ENCODE measurements at regions not wholly inside any gene's neighbourhood (a gene's known extent, or its start where the extent isn't known, plus 50 kb on each side); places are given as distances from the start of the nearest gene placed in this dataset.
A peak's percentile ranks its signal among the peaks of the same experiment; 100 is the strongest.
"Not testable (repeated sequence)": the region's sequence is repeated elsewhere in the genome, so short reads cannot be mapped to it uniquely, and the experiment has no call there.

GRCh38 chr20:40634891-40635290, 54.1 kb downstream of the MAFB start:
- no peaks in the 10 kb centered on the region for H3K36me3 ChIP-seq (ENCODE audit: control insufficient read depth in 1 of 2, insufficient read depth in 2 of 2, low read length in 1 of 2)
- H3K27me3 ChIP-seq (ENCODE audit: control insufficient read depth in 1 of 2, insufficient read depth in 2 of 2, low read length in 1 of 2): no peaks in the 10 kb centered on the region
- no peaks in the 10 kb centered on the region for H3K9me3 ChIP-seq (ENCODE audit: control insufficient read depth, low read length)
- DNase-seq (no peak), ATAC-seq (ENCODE audit: low FRiP score) (no peak)
- no peaks in the 10 kb centered on the region for H3K4me1 ChIP-seq (ENCODE audit: control insufficient read depth in 1 of 2, insufficient read depth in 2 of 2, low read length in 2 of 2)
- H3K4me3 ChIP-seq (ENCODE audit: low read length in 2 of 2): no peak overlapping the region
- H3K27ac ChIP-seq (ENCODE audit: low read depth in 1 of 2, low read length in 2 of 2): no peak overlapping the region
- intact Hi-C loops (cut with DNase I): loop anchor here in 1 of 2 donors (5.0 kb wide), 2 partner anchors 52 to 73 kb away; partner anchors contain the start of gene MAFB
- WGBS, 2 donors: 76 to 78% methylated on average over 3 of the region's 3 CpGs

GRCh38 chr20:40633123-40633850, 55.7 kb downstream of the MAFB start:
- intact Hi-C loops (cut with DNase I): loop anchor here in 1 of 2 donors (5.0 kb wide), 2 partner anchors 54 to 71 kb away; partner anchors contain the start of gene MAFB
- Histone ChIP-seq H3K4me3 (ENCODE audit: low read length in 2 of 2) (no peak overlapping the region), H3K36me3 (ENCODE audit: control insufficient read depth in 1 of 2, insufficient read depth in 2 of 2, low read length in 1 of 2) (no peaks in the 10 kb centered on the region), H3K27ac (ENCODE audit: low read depth in 1 of 2, low read length in 2 of 2) (no peak overlapping the region), H3K9me3 (ENCODE audit: control insufficient read depth, low read length) (no peaks in the 10 kb centered on the region), H3K27me3 (ENCODE audit: control insufficient read depth in 1 of 2, insufficient read depth in 2 of 2, low read length in 1 of 2) (no peaks in the 10 kb centered on the region), H3K4me1 (ENCODE audit: control insufficient read depth in 1 of 2, insufficient read depth in 2 of 2, low read length in 2 of 2) (peaks cover 0 to 9% of the 10 kb centered on the region in 2 donors)
- DNase-seq: no peak
- no peak for ATAC-seq (ENCODE audit: low FRiP score)
- 64 to 65% methylated on average over 5 of the region's 5 CpGs for WGBS, 2 donors

GRCh38 chr20:40632346-40632976, 56.6 kb downstream of the MAFB start:
- Histone ChIP-seq H3K36me3 (ENCODE audit: control insufficient read depth in 1 of 2, insufficient read depth in 2 of 2, low read length in 1 of 2) (no peaks in the 10 kb centered on the region), H3K4me1 (ENCODE audit: control insufficient read depth in 1 of 2, insufficient read depth in 2 of 2, low read length in 2 of 2) (peaks cover 0 to 9% of the 10 kb centered on the region in 2 donors), H3K27ac (ENCODE audit: low read depth in 1 of 2, low read length in 2 of 2) (no peak overlapping the region), H3K4me3 (ENCODE audit: low read length in 2 of 2) (no peak overlapping the region), H3K27me3 (ENCODE audit: control insufficient read depth in 1 of 2, insufficient read depth in 2 of 2, low read length in 1 of 2) (no peaks in the 10 kb centered on the region), H3K9me3 (ENCODE audit: control insufficient read depth, low read length) (no peaks in the 10 kb centered on the region)
- whole genome bisulfite sequencing, 2 donors: 83 to 85% methylated on average over 10 of the region's 10 CpGs
- intact Hi-C loops (cut with DNase I): loop anchor here in 1 of 2 donors (5.0 kb wide), 2 partner anchors 55 to 70 kb away; partner anchors contain the start of gene MAFB
- ATAC-seq (ENCODE audit: low FRiP score) (no peak), DNase-seq (no peak)

- H3K27me3 ChIP-seq (ENCODE audit: control insufficient read depth in 1 of 2, insufficient read depth in 2 of 2, low read length in 1 of 2): no peaks in the 10 kb centered on the region
- H3K27ac ChIP-seq (ENCODE audit: low read depth in 1 of 2, low read length in 2 of 2): no peak overlapping the region
- H3K4me3 ChIP-seq (ENCODE audit: low read length in 2 of 2): no peak overlapping the region
- intact Hi-C loops (cut with DNase I): loop anchor here in 1 of 2 donors (5.0 kb wide), 2 partner anchors 56 to 69 kb away; partner anchors contain the start of gene MAFB
- DNase-seq: no peak
- H3K4me1 ChIP-seq (ENCODE audit: control insufficient read depth in 1 of 2, insufficient read depth in 2 of 2, low read length in 2 of 2): peaks cover 0 to 9% of the 10 kb centered on the region in 2 donors
- H3K9me3 ChIP-seq (ENCODE audit: control insufficient read depth, low read length): peaks cover 3% of the 10 kb centered on the region
- no peak for ATAC-seq (ENCODE audit: low FRiP score)
- WGBS, 2 donors: 73 to 74% methylated on average over 10 of the region's 10 CpGs
- no peaks in the 10 kb centered on the region for H3K36me3 ChIP-seq (ENCODE audit: control insufficient read depth in 1 of 2, insufficient read depth in 2 of 2, low read length in 1 of 2)
These were observed 57.9 kb downstream of the MAFB start for GRCh38 chr20:40631119-40631631.

GRCh38 chr20:40630713-40631112, 58.3 kb downstream of the MAFB start:
- ATAC-seq (ENCODE audit: low FRiP score) (no peak), DNase-seq (no peak)

GRCh38 chr20:40630099-40630498, 58.9 kb downstream of the MAFB start:
- Histone ChIP-seq H3K9me3 (ENCODE audit: control insufficient read depth, low read length) (peaks cover 4% of the 10 kb centered on the region), H3K27ac (ENCODE audit: low read depth in 1 of 2, low read length in 2 of 2) (peak overlapping the region in 1 of 2 donors; percentile 34), H3K4me3 (ENCODE audit: low read length in 2 of 2) (no peak overlapping the region), H3K27me3 (ENCODE audit: control insufficient read depth in 1 of 2, insufficient read depth in 2 of 2, low read length in 1 of 2) (no peaks in the 10 kb centered on the region), H3K36me3 (ENCODE audit: control insufficient read depth in 1 of 2, insufficient read depth in 2 of 2, low read length in 1 of 2) (no peaks in the 10 kb centered on the region), H3K4me1 (ENCODE audit: control insufficient read depth in 1 of 2, insufficient read depth in 2 of 2, low read length in 2 of 2) (peaks cover 0 to 9% of the 10 kb centered on the region in 2 donors)
- intact Hi-C loops (cut with DNase I): loop anchor here in 1 of 2 donors (5.0 kb wide), 2 partner anchors 57 to 68 kb away; partner anchors contain the start of gene MAFB
- ATAC-seq (ENCODE audit: low FRiP score): no peak
- no peak for DNase-seq
- WGBS, 2 donors: 2 to 10% methylated on average over 7 of the region's 7 CpGs

More at GRCh38 chr20:40630713-40631112, 58.3 kb downstream of the MAFB start:
- Histone ChIP-seq H3K4me3 (ENCODE audit: low read length in 2 of 2) (no peak overlapping the region), H3K4me1 (ENCODE audit: control insufficient read depth in 1 of 2, insufficient read depth in 2 of 2, low read length in 2 of 2) (peaks cover 0 to 9% of the 10 kb centered on the region in 2 donors), H3K36me3 (ENCODE audit: control insufficient read depth in 1 of 2, insufficient read depth in 2 of 2, low read length in 1 of 2) (no peaks in the 10 kb centered on the region), H3K27me3 (ENCODE audit: control insufficient read depth in 1 of 2, insufficient read depth in 2 of 2, low read length in 1 of 2) (no peaks in the 10 kb centered on the region), H3K27ac (ENCODE audit: low read depth in 1 of 2, low read length in 2 of 2) (no peak overlapping the region), H3K9me3 (ENCODE audit: control insufficient read depth, low read length) (peaks cover 4% of the 10 kb centered on the region)
- 57 to 64% methylated on average over 3 of the region's 3 CpGs for WGBS, 2 donors
- intact Hi-C loops (cut with DNase I): loop anchor here in 1 of 2 donors (5.0 kb wide), 2 partner anchors 57 to 68 kb away; partner anchors contain the start of gene MAFB

- Histone ChIP-seq H3K27me3 (ENCODE audit: control insufficient read depth in 1 of 2, insufficient read depth in 2 of 2, low read length in 1 of 2) (no peaks in the 10 kb centered on the region), H3K36me3 (ENCODE audit: control insufficient read depth in 1 of 2, insufficient read depth in 2 of 2, low read length in 1 of 2) (no peaks in the 10 kb centered on the region), H3K4me3 (ENCODE audit: low read length in 2 of 2) (no peak overlapping the region), H3K4me1 (ENCODE audit: control insufficient read depth in 1 of 2, insufficient read depth in 2 of 2, low read length in 2 of 2) (peaks cover 0 to 9% of the 10 kb centered on the region in 2 donors), H3K9me3 (ENCODE audit: control insufficient read depth, low read length) (peaks cover 4% of the 10 kb centered on the region), H3K27ac (ENCODE audit: low read depth in 1 of 2, low read length in 2 of 2) (no peak overlapping the region)
- no peak for DNase-seq
- intact Hi-C loops (cut with DNase I): no loop called here
- WGBS, 2 donors: 47 to 50% methylated on average over 10 of the region's 10 CpGs
- ATAC-seq (ENCODE audit: low FRiP score): no peak
These were observed 60.2 kb downstream of the MAFB start for GRCh38 chr20:40628877-40629276.

- H3K36me3 ChIP-seq (ENCODE audit: control insufficient read depth in 1 of 2, insufficient read depth in 2 of 2, low read length in 1 of 2); H3K27me3 ChIP-seq (ENCODE audit: control insufficient read depth in 1 of 2, insufficient read depth in 2 of 2, low read length in 1 of 2); H3K27ac ChIP-seq (ENCODE audit: low read depth in 1 of 2, low read length in 2 of 2); H3K9me3 ChIP-seq (ENCODE audit: control insufficient read depth, low read length); H3K4me1 ChIP-seq (ENCODE audit: control insufficient read depth in 1 of 2, insufficient read depth in 2 of 2, low read length in 2 of 2); DNase-seq; H3K4me3 ChIP-seq (ENCODE audit: low read length in 2 of 2); intact Hi-C loops (cut with DNase I); ATAC-seq (ENCODE audit: low FRiP score): not testable (repeated sequence)
- 70 to 90% methylated on average over 3 to 6 of the region's 7 CpGs for WGBS, 2 donors
These were observed 70.0 kb downstream of the MAFB start for GRCh38 chr20:40619053-40619452.
